Left colon (tissue), 2 donors: ENCODE measurements at regions not wholly inside any gene's neighbourhood (a gene's known extent, or its start where the extent isn't known, plus 50 kb on each side); places are given as distances from the start of the nearest gene placed in this dataset.
A peak's percentile ranks its signal among the peaks of the same experiment; 100 is the strongest.

ENCODE experiments used
- ATAC-seq: fragments of 200-7000 bp; cut with Tn5 transposase; one replicate; pipeline ENCODE4 v1.9.1; 2020; ENCODE audit warnings: mild to moderate bottlenecking, moderate library complexity
- DNase-seq, 2 donors: peaks; one replicate each; pipeline ENCODE4 v3.0.0-alpha.2; 2020
- intact Hi-C, 2 donors: fragments of 100-400 bp; cut with DNase I in 1 of 2; cut with micrococcal nuclease in 1 of 2; formaldehyde crosslinking; loops; one replicate each; pipeline versions ENCODE4 v1.11.2 to v1.14.0; 2022; cut with DNase I, micrococcal nuclease
- donor health status: DM: no; HTN: no; CAD: no.
- donor health status: DM: yes; HTN: yes; CAD: no.

GRCh38 chr10:71036297-71036966 lies 148.1 kb upstream of the PCBD1 start:
- DNase-seq (no peak), ATAC-seq (no peak)
- intact Hi-C loops, result no loop called here

GRCh38 chr10:71038091-71038633 lies 149.8 kb upstream of the PCBD1 start:
- DNase-seq (no peak), ATAC-seq (no peak)
- intact Hi-C loops, result no loop called here

- ATAC-seq (no peak), DNase-seq (no peak)
- intact Hi-C loops, result no loop called here
These were observed 150.6 kb upstream of the PCBD1 start for GRCh38 chr10:71038921-71039320.

GRCh38 chr10:71039551-71039950 lies 151.2 kb upstream of the PCBD1 start:
- no peak for ATAC-seq
- intact Hi-C loops, result no loop called here

GRCh38 chr10:71040343-71040742 lies 152.0 kb upstream of the PCBD1 start:
- intact Hi-C loops, result no loop called here
- peak; percentile 61 for ATAC-seq

More at GRCh38 chr10:71039551-71039950, 151.2 kb upstream of the PCBD1 start:
- no peak for DNase-seq

GRCh38 chr10:71040846-71041605 lies 152.7 kb upstream of the PCBD1 start:
- DNase-seq (no peak), ATAC-seq (no peak)
- intact Hi-C loops, result no loop called here

More at GRCh38 chr10:71040343-71040742, 152.0 kb upstream of the PCBD1 start:
- DNase-seq, result no peak

GRCh38 chr10:71042216-71042615 lies 153.9 kb upstream of the PCBD1 start:
- intact Hi-C loops, result no loop called here
- DNase-seq (no peak), ATAC-seq (no peak)

- intact Hi-C loops, result no loop called here
- ATAC-seq (no peak), DNase-seq (no peak)
These were observed 154.3 kb upstream of the PCBD1 start for GRCh38 chr10:71042699-71043098.

- DNase-seq (no peak), ATAC-seq (no peak)
- intact Hi-C loops, result no loop called here
These were observed 155.5 kb upstream of the PCBD1 start for GRCh38 chr10:71043858-71044257.

- intact Hi-C loops, result no loop called here
- ATAC-seq (no peak), DNase-seq (no peak)
These were observed 156.4 kb upstream of the PCBD1 start for GRCh38 chr10:71044720-71045119.

- intact Hi-C loops, result no loop called here
- peak in 1 of 2 donors; percentile 14 for DNase-seq
- ATAC-seq, result no peak
These were observed 156.9 kb upstream of the PCBD1 start for GRCh38 chr10:71045204-71045809.

- ATAC-seq, result no peak
- no peak for DNase-seq
- intact Hi-C loops, result no loop called here
These were observed 157.6 kb upstream of the PCBD1 start for GRCh38 chr10:71045936-71046335.

- ATAC-seq (no peak), DNase-seq (no peak)
- intact Hi-C loops, result no loop called here
These were observed 158.4 kb upstream of the PCBD1 start for GRCh38 chr10:71046747-71047146.

GRCh38 chr10:71048971-71049615 lies 160.7 kb upstream of the PCBD1 start:
- ATAC-seq (no peak), DNase-seq (no peak)
- intact Hi-C loops, result no loop called here

GRCh38 chr10:71049994-71050393 lies 161.6 kb upstream of the PCBD1 start:
- intact Hi-C loops, result no loop called here
- DNase-seq (no peak), ATAC-seq (no peak)

- DNase-seq, result no peak
- intact Hi-C loops, result no loop called here
- no peak for ATAC-seq
These were observed 160.2 kb upstream of the UNC5B start for GRCh38 chr10:71052076-71052660.

GRCh38 chr10:71052708-71053107 lies 159.7 kb upstream of the UNC5B start:
- intact Hi-C loops, result no loop called here
- DNase-seq (no peak), ATAC-seq (no peak)

GRCh38 chr10:71053169-71053895 lies 159.0 kb upstream of the UNC5B start:
- no peak for ATAC-seq
- DNase-seq, result no peak
- intact Hi-C loops, result no loop called here
